Mucosa of gallbladder (tissue), 1 donor: ENCODE measurements at regions not wholly inside any gene's neighbourhood (a gene's known extent, or its start where the extent isn't known, plus 50 kb on each side); places are given as distances from the start of the nearest gene placed in this dataset.
"Not testable (repeated sequence)": the region's sequence is repeated elsewhere in the genome, so short reads cannot be mapped to it uniquely, and the experiment has no call there.

Experiments
- DNase-seq: peaks from one replicate; pipeline ENCODE4 v3.0.0-alpha.2; 2020; ENCODE audit warnings: low spot score
- donor health status: DM: no; HTN: no; CAD: no.

GRCh38 chr2:66031236-66031635 is 403.7 kb upstream of the MEIS1 start:
- DNase-seq = no peak

DNA sequence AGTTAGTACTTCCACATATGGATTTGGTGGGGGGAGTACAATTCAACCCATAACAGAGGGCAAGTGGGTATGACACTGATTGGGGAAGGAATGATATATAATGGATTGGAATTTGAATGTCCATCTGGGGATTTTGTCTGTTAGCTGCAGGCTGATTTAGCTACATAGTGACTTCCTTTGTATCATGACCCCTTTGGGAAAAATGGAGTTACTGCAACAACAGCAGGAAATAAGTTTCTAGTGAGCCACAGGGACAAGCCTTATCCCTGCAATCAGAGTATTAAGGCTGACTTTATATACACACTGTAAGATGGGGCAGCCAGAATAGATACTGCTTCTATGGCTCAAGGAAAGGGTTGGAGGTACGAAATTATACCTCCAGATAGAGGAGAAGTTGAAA is 404.4 kb upstream of the MEIS1 start:
- DNase-seq = no peak

- peak; percentile 66 for DNase-seq
Observed at GRCh38 chr2:66024391-66024790, 410.5 kb upstream of the MEIS1 start.

DNA sequence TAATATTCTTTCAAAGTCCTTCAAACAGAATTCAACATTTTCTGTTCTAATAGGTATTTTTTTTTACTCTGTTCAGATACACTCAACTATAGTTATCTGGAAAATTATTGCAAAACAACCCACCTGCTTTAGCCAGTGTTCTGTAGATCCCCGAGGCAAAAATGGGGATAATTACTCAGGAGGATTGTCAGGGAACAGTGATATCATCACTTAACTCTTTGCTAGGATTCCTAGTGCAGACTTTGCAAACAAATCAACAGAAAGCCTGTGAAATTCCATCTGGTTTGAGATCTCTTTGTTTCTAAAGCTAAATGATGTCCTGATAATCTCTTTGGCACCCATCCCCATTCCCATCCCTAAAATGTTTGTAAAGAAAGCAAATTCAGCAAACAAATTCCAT is 413.6 kb upstream of the MEIS1 start:
- no peak for DNase-seq

GRCh38 chr2:66017763-66018162 is 417.2 kb upstream of the MEIS1 start:
- no peak for DNase-seq

- DNase-seq = no peak
Observed at GRCh38 chr2:66014450-66014849, 420.5 kb upstream of the MEIS1 start.

DNA sequence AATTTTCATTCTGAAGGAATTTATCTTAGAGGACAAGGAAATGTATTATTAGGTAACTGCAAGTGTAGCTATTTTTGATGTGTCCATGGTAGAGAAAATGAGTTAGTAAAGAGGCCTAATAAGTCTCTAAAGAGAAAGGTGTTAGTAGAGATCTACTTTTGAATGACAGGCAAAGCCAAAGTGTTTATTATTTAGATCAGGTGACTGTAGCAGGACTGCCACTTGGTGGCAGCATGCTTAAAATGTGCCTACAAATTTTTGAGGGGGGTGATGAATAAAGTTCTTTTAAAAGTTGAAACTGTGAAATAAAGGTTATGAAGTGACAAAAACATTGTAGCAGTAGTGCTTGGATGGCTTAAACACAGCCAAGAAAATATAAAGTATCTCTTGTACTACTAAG is 421.5 kb upstream of the MEIS1 start:
- no peak for DNase-seq

- no peak for DNase-seq
Observed at GRCh38 chr2:66003931-66004330, 431.0 kb upstream of the MEIS1 start.

DNA sequence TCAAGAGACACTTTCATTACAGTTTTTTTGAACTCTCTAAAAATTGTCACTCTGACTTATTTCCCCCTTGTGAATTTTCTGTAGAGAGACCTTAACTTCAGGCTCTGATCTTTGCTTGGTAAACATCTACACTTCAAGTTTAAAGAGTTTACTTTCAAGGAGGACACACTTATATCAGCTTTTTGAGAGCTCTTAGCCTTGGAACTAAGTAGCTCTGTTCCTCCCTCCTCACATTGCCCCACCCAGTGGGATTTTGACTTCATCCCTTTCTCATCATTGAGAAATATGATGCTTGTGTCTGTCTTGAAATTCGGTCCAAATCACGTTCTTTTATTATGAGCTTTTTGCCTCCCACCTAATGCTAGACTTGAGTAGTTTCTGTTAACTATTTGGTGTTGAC is 433.4 kb upstream of the MEIS1 start:
- no peak for DNase-seq

DNA sequence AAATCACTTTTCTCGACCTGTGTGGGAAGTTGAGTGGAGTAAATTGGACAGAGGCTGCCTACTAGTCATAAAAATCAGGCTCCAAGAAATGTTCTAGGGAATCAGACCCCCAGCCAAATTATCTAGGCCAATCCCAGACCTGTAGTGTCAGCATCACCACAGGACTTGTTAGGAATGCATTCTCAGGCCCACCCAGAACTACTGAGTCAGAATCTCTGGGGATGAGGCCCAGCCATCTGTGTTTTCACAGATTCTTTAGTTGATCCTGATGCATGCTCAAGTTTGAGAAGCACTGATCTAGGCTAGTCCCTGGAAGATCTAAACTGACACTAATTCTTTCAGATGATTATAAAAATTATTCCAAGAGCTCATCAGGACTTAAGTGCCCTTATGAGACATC is 434.0 kb upstream of the MEIS1 start:
- no peak for DNase-seq

DNA sequence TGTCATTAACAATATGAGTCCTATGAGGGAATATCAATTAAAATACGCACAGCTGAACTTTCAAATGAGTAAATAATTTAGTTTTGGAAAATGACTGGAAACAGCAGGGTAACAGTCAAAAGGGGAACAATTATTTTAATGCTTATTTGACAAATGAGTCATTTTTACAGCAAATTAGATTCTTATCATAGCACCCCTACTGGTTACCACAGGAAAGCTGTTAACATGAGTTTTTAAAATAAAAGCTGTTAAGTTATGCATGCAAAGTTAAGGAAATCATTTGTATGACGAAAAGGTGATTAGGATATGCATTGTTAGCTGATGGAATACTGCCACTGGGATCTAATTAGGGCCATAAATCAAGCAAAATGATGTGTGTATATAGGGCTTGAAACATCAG is 435.1 kb upstream of the MEIS1 start:
- no peak for DNase-seq

- no peak for DNase-seq
Observed at GRCh38 chr2:65999103-65999502, 435.8 kb upstream of the MEIS1 start.

DNA sequence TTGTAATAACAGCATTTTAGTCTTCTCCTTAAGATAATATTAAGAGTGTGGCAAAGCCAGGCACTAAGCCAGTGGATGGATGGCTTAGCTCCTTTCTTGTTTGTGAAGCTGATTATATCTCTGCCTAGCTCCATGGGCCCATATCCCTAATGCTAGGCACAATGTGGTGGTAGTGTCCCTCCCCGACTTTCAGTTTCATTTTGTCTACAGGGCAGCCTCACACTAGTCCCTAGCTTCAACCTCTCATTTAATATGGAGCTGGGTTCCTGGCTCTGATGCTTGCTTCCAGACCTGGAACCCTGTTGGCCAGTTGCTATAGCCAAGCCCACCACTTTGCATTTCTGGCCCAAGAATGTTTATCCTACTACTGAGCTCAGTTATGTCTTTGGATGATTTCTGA is 437.0 kb upstream of the MEIS1 start:
- no peak for DNase-seq

DNA sequence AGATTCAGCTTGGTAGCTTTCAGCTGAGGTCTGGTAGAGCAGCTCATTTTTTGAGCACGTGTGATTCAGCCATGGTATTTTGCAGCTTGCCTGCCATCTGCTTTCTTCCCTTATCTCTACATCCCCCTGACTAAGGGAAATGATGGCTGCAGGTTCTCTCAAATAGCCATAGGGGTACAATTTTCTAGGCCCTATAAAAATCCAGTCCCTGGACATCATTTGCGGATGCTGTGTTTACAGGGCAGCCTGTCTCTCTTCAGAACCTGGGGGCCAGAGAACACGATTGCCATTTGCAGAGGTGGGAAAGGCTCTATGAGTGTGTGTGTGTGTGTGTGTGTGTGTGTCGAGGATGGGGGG is 442.7 kb upstream of the MEIS1 start:
- no peak for DNase-seq

- DNase-seq = no peak
Observed at GRCh38 chr2:65991381-65992197, 443.3 kb upstream of the MEIS1 start.

DNA sequence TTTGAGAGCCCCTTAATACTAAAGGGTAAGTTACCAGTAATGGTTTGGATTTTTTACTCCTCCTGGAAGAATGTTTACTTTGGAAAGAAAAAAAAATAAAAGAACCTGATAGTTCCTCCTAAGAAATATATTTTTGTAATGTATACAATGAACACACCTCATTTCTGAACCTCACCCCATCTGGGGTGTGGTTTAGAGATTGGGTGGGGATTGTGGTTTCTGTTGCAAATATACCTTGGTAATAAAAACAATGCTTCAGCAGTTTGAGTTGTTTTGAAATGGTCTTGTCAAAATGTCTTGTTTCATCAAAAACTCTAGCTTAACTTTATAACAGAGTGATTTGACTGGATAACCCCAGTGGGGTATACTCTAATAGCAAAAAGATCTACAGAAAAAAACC is 448.9 kb upstream of the MEIS1 start:
- DNase-seq = no peak

DNA sequence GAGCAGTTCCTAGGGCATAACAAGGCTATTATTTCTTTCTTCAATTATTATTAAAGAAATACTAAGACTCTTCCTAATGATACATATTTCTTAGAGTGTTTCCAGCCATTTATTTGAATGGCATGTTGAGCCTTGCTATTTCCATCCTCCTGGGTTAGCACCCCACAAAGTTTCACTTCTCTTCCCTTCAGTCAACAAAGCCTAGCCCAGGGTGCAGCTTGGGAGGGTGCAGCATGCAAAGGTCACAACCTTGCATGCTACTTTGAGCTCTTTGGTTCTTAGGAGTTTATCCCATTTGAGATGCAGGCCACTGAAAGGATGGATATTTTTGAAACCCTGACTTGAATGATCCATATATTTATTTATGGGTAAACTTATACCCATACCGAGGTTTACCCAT is 454.4 kb upstream of the MEIS1 start:
- DNase-seq = no peak

- DNase-seq = no peak
Observed at GRCh38 chr2:65979446-65979845, 455.5 kb upstream of the MEIS1 start.

GRCh38 chr2:65974067-65974723 is 460.7 kb upstream of the MEIS1 start:
- DNase-seq = no peak

DNA sequence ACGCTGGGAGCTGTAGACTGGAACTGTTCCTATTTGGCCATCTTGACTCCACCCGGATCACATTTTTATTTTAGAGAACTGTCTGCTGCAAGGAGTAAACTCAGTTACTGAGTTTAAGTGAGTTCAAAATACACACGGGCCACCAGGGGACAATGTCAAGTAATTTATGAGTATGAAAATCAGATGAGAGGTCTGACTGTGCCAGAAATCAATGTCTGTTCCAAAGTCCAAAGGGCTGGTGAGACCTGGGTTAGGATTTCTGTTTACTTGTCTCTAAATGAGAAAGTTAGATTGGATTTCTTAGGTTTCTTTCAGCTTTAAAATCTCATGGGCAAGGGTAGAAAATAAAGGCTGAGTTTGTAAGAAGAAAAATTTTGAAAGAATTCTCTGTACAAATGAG is 465.8 kb upstream of the MEIS1 start:
- DNase-seq = peak; percentile 80

- DNase-seq = not testable (repeated sequence)
Observed at GRCh38 chr2:65963303-65963702, 471.6 kb upstream of the MEIS1 start.

DNA sequence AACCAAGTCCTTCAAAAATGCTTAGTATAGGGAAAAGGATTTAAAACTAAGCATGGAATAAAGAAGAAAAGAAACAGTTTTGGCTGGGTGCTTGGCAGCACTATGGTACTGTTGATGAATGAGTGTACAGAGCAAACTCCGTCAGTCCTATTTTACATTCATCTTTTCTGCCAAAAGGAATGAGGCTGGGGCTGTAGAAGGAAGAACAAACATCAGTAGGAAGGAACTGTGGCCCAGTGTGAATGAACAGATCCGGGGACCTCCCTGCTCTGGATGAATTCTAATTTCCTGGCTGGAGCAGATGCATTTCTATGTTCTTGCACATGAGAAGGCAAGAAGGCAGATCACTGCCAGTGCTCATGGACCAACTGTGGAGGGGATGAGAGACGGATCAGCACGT is 474.0 kb upstream of the MEIS1 start:
- no peak for DNase-seq

DNA sequence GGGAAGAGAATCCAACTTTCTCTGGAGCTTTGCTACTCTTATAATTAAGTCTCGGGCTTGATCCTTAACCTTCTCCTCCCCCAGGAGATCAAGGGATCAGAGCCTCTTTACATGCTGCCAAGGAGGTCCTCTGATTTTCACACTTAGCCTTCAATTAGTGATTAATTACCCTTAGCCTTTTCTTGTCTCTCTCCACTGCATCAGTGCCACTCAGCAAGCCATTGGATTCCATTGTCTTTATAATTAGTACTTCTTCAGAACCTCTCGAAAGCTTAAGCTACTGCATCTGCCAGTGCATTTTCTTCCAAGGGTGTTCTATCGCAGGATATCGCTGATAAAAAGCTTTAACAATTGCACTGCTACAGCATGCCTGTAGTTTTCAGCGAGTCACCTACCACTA is 477.0 kb upstream of the MEIS1 start:
- DNase-seq = no peak

DNA sequence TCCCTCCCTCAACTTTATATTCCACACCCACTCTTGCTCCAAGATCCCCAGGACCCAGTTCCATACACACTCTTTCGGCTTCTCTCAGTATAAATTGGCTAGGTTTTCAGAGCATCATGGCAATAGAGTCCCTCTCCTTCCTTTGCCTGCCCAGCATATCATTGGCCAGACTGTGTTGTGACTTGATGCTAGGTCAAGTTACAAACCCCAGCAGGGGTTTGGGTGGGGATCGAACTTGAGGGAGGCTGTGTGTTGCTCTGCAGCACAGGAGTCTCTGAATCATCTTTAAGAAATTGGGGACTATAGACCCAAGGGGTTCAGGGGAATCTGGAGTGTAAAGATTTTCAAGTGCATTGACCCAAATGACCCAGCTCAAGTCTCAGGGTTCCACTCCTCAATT is 477.5 kb upstream of the MEIS1 start:
- no peak for DNase-seq
